ENCODE measurements at regions not wholly inside any gene's neighbourhood (a gene's known extent, or its start where the extent isn't known, plus 50 kb on each side); places are given as distances from the start of the nearest gene placed in this dataset.

- no peak for DNase-seq
- ATAC-seq = no peak
- no peak for TF ChIP-seq CTCF (IDR thresholded peaks at IDR 0.05)
- intact Hi-C loops (cut with DNase I, micrococcal nuclease) = no loop called here
- H3K9me3 ChIP-seq = no peaks in the 10 kb centered on the region
- H3K4me3 ChIP-seq = no peak overlapping the region
- H3K36me3 ChIP-seq (ENCODE audit: low read depth) = no peaks in the 10 kb centered on the region
- H3K4me1 ChIP-seq (ENCODE audit: low read depth) = no peaks in the 10 kb centered on the region
Observed at GRCh38 chr21:16605597-16605996, 875.8 kb downstream of the USP25 start.

- H3K4me1 ChIP-seq (ENCODE audit: low read depth) = no peaks in the 10 kb centered on the region
- no peaks in the 10 kb centered on the region for H3K36me3 ChIP-seq (ENCODE audit: low read depth)
- ATAC-seq (no peak), DNase-seq (no peak)
- H3K9me3 ChIP-seq = no peaks in the 10 kb centered on the region
- TF ChIP-seq CTCF (IDR thresholded peaks at IDR 0.05) = no peak
- H3K4me3 ChIP-seq = no peak overlapping the region
- intact Hi-C loops (cut with DNase I, micrococcal nuclease) = no loop called here
Observed at GRCh38 chr21:16606271-16606670, 876.5 kb downstream of the USP25 start.

- ATAC-seq (no peak), DNase-seq (no peak)
- H3K9me3 ChIP-seq = no peaks in the 10 kb centered on the region
- H3K4me3 ChIP-seq = no peak overlapping the region
- H3K4me1 ChIP-seq (ENCODE audit: low read depth) = no peaks in the 10 kb centered on the region
- no peaks in the 10 kb centered on the region for H3K36me3 ChIP-seq (ENCODE audit: low read depth)
- intact Hi-C loops (cut with DNase I, micrococcal nuclease) = no loop called here
- TF ChIP-seq CTCF (IDR thresholded peaks at IDR 0.05) = no peak
Observed at GRCh38 chr21:16608209-16608830, 878.5 kb downstream of the USP25 start.

GRCh38 chr21:16619281-16619680 lies 889.5 kb downstream of the USP25 start:
- intact Hi-C loops (cut with DNase I, micrococcal nuclease) = no loop called here
- H3K4me1 ChIP-seq (ENCODE audit: low read depth) = no peaks in the 10 kb centered on the region

GRCh38 chr21:16620786-16621320 lies 891.1 kb downstream of the USP25 start:
- peaks cover 5% of the 10 kb centered on the region for H3K9me3 ChIP-seq
- TF ChIP-seq CTCF (IDR thresholded peaks at IDR 0.05) = no peak
- DNase-seq (no peak), ATAC-seq (no peak)
- no peaks in the 10 kb centered on the region for H3K36me3 ChIP-seq (ENCODE audit: low read depth)
- intact Hi-C loops (cut with DNase I, micrococcal nuclease) = no loop called here
- H3K4me3 ChIP-seq = no peak overlapping the region
- H3K4me1 ChIP-seq (ENCODE audit: low read depth) = no peaks in the 10 kb centered on the region

More at GRCh38 chr21:16619281-16619680, 889.5 kb downstream of the USP25 start:
- no peak for DNase-seq
- H3K4me3 ChIP-seq = no peak overlapping the region
- peaks cover 5% of the 10 kb centered on the region for H3K9me3 ChIP-seq
- ATAC-seq = no peak
- H3K36me3 ChIP-seq (ENCODE audit: low read depth) = no peaks in the 10 kb centered on the region
- TF ChIP-seq CTCF (IDR thresholded peaks at IDR 0.05) = no peak

Measured in mucosa of descending colon (tissue), 3 donors.